CD4-positive, alpha-beta T cell (primary cell): ENCODE measurements at regions not wholly inside any gene's neighbourhood (a gene's known extent, or its start where the extent isn't known, plus 50 kb on each side); places are given as distances from the start of the nearest gene placed in this dataset.
"Not testable (repeated sequence)": the region's sequence is repeated elsewhere in the genome, so short reads cannot be mapped to it uniquely, and the experiment has no call there.

Experiments used
- ATAC-seq: fragments of 200-7000 bp; cut with Tn5 transposase; one replicate; pipeline ENCODE4 v1.10.0; 2022; ENCODE audit warnings: mild to moderate bottlenecking; ENCODE audit not compliant: poor library complexity
- CTCF ChIA-PET: fragments of 350-600 bp; sonication (Branson Sonifier 250); formaldehyde crosslinking; loops from one replicate; lab custom pipeline; 2021; ENCODE audit warnings: antibody characterized with exemption, inconsistent platforms; lab: Charles Lee
- POLR2A ChIA-PET: fragments of 350-600 bp; sonication (Branson Sonifier 250); formaldehyde crosslinking; loops from one replicate; lab custom pipeline; 2021; ENCODE audit warnings: antibody characterized with exemption, inconsistent platforms; lab: Charles Lee
- DNase-seq, 14 experiments: peaks; one replicate each; pipeline ENCODE4 v3.0.0-alpha.2; 2013 to 2020; ENCODE audit warnings: mixed read lengths in 2 of 14
- H3K27ac ChIP-seq, 2 donors: one replicate each; pipeline versions ENCODE4 v1.5.1 to v1.7.0; 2013; ENCODE audit warnings: low read length in 2 of 2, low read depth in 1 of 2, mild to moderate bottlenecking in 1 of 2
- H3K27me3 ChIP-seq, 2 experiments: 1 replicate in 1 of 2; 2 replicates in 1 of 2; pipeline versions ENCODE4 v1.6.1 to v1.7.0; 2013; ENCODE audit warnings: low read length in 2 of 2, control low read depth in 1 of 2, mild to moderate bottlenecking in 1 of 2, moderate library complexity in 1 of 2; ENCODE audit not compliant: insufficient read depth in 2 of 2, control insufficient read depth in 1 of 2
- H3K36me3 ChIP-seq: one replicate; pipeline ENCODE4 v1.6.1; 2013; ENCODE audit warnings: low read length, control low read depth; ENCODE audit not compliant: insufficient read depth
- H3K4me1 ChIP-seq: one replicate; pipeline ENCODE4 v1.6.1; 2013; ENCODE audit warnings: low read length, control low read depth; ENCODE audit not compliant: insufficient read depth
- H3K4me3 ChIP-seq: one replicate; pipeline ENCODE4 v1.5.1; 2013; ENCODE audit warnings: mild to moderate bottlenecking, low read length, moderate library complexity
- H3K9me3 ChIP-seq, 2 experiments: 1 replicate in 1 of 2; 2 replicates in 1 of 2; pipeline versions ENCODE4 v1.6.1 to v1.7.0; 2013; ENCODE audit warnings: low read length in 2 of 2, mild to moderate bottlenecking in 2 of 2, control low read depth in 1 of 2, moderate library complexity in 1 of 2; ENCODE audit not compliant: control insufficient read depth in 1 of 2, insufficient read depth in 1 of 2
- H3K27ac Mint-ChIP-seq: one replicate; pipeline ENCODE4 v1.8.0; 2020; ENCODE audit warnings: mixed read lengths
- H3K27me3 Mint-ChIP-seq: one replicate; pipeline ENCODE4 v1.8.0; 2021; ENCODE audit warnings: mixed read lengths
- H3K36me3 Mint-ChIP-seq: one replicate; pipeline ENCODE4 v1.8.0; 2021; ENCODE audit warnings: low read depth, mixed read lengths
- H3K4me1 Mint-ChIP-seq: one replicate; pipeline ENCODE4 v1.8.0; 2021; ENCODE audit warnings: low read depth, mixed read lengths
- H3K4me3 Mint-ChIP-seq: one replicate; pipeline ENCODE4 v1.8.0; 2020; ENCODE audit warnings: mild to moderate bottlenecking, mixed read lengths
- H3K9me3 Mint-ChIP-seq: one replicate; pipeline ENCODE4 v1.8.0; 2020; ENCODE audit warnings: mixed read lengths
- CTCF ChIP-seq: fragments of 200-600 bp; IDR thresholded peaks from one replicate; pipeline ENCODE4 v1.8.0; 2022; ENCODE audit warnings: antibody characterized with exemption, mild to moderate bottlenecking
- intact Hi-C, 2 experiments: fragments of 100-400 bp; cut with DNase I in 1 of 2; cut with micrococcal nuclease in 1 of 2; formaldehyde crosslinking; loops; one replicate each; pipeline versions ENCODE4 v1.15.1 to v1.9.0; 2023 to 2025; cut with DNase I, micrococcal nuclease

- ChIA-PET POLR2A (no interaction called here), CTCF (no interaction called here)
- Histone ChIP-seq H3K27me3 (no peaks in the 10 kb centered on the region), H3K4me1 (no peaks in the 10 kb centered on the region), H3K4me3 (no peak overlapping the region), H3K27ac (no peak overlapping the region), H3K9me3 (no peaks in the 10 kb centered on the region), H3K36me3 (no peaks in the 10 kb centered on the region)
- DNase-seq (no peak), ATAC-seq (no peak)
- no peak for TF ChIP-seq CTCF
- Mint-ChIP-seq H3K4me1 (no peaks in the 10 kb centered on the region), H3K36me3 (no peaks in the 10 kb centered on the region), H3K27me3 (no peaks in the 10 kb centered on the region), H3K9me3 (no peaks in the 10 kb centered on the region), H3K4me3 (no peak overlapping the region), H3K27ac (no peak overlapping the region)
- intact Hi-C loops = no loop called here
These were observed 217.4 kb upstream of the HSF2 start for GRCh38 chr6:122182061-122182460.

GRCh38 chr6:122184401-122184827, 215.0 kb upstream of the HSF2 start:
- Mint-ChIP-seq H3K36me3 (no peaks in the 10 kb centered on the region), H3K9me3 (no peaks in the 10 kb centered on the region), H3K27me3 (peaks cover 6% of the 10 kb centered on the region), H3K27ac (no peak overlapping the region), H3K4me3 (no peak overlapping the region), H3K4me1 (no peaks in the 10 kb centered on the region)
- TF ChIP-seq CTCF = no peak
- DNase-seq (no peak), ATAC-seq (no peak)
- ChIA-PET POLR2A (no interaction called here), CTCF (no interaction called here)
- no peaks in the 10 kb centered on the region for H3K4me1 ChIP-seq
- no peaks in the 10 kb centered on the region for H3K27me3 ChIP-seq
- H3K9me3 ChIP-seq = no peaks in the 10 kb centered on the region
- H3K4me3 ChIP-seq = no peak overlapping the region
- H3K27ac ChIP-seq = no peak overlapping the region
- H3K36me3 ChIP-seq = no peaks in the 10 kb centered on the region
- intact Hi-C loops = no loop called here

- ATAC-seq, H3K4me3 ChIP-seq, H3K27ac Mint-ChIP-seq, H3K36me3 Mint-ChIP-seq, CTCF ChIA-PET, H3K4me1 Mint-ChIP-seq, H3K9me3 ChIP-seq, intact Hi-C loops, H3K4me1 ChIP-seq, H3K36me3 ChIP-seq, H3K9me3 Mint-ChIP-seq, H3K27me3 ChIP-seq, H3K27ac ChIP-seq, DNase-seq, H3K4me3 Mint-ChIP-seq, POLR2A ChIA-PET: not testable (repeated sequence)
- peaks cover 16% of the 10 kb centered on the region for H3K27me3 Mint-ChIP-seq
These were observed 214.0 kb upstream of the HSF2 start for GRCh38 chr6:122185458-122185857.

- H3K4me3 ChIP-seq = no peak overlapping the region
- no peaks in the 10 kb centered on the region for H3K27me3 ChIP-seq
- no peaks in the 10 kb centered on the region for H3K4me1 ChIP-seq
- TF ChIP-seq CTCF = no peak
- DNase-seq (no peak), ATAC-seq (no peak)
- Mint-ChIP-seq H3K27me3 (peaks cover 18% of the 10 kb centered on the region), H3K27ac (no peak overlapping the region), H3K4me3 (no peak overlapping the region), H3K36me3 (no peaks in the 10 kb centered on the region), H3K4me1 (no peaks in the 10 kb centered on the region), H3K9me3 (no peaks in the 10 kb centered on the region)
- H3K9me3 ChIP-seq = no peaks in the 10 kb centered on the region
- no peak overlapping the region for H3K27ac ChIP-seq
- POLR2A ChIA-PET = no interaction called here
- intact Hi-C loops = no loop called here
- CTCF ChIA-PET = no interaction called here
- no peaks in the 10 kb centered on the region for H3K36me3 ChIP-seq
These were observed 212.3 kb upstream of the HSF2 start for GRCh38 chr6:122187186-122187585.
